ENCODE measurements at regions not wholly inside any gene's neighbourhood (a gene's known extent, or its start where the extent isn't known, plus 50 kb on each side); places are given as distances from the start of the nearest gene placed in this dataset.

- TF ChIP-seq POLR2A (IDR thresholded peaks at IDR 0.05): no peak
- TF ChIP-seq POLR2AphosphoS5 (IDR thresholded peaks at IDR 0.05): no peak
- no peak for TF ChIP-seq EP300 (IDR thresholded peaks at IDR 0.05)
Measured at GRCh38 chr1:232574077-232574476, 55.9 kb downstream of the SIPA1L2 start.

Measured in gastroesophageal sphincter (tissue), 2 donors.